Upper lobe of left lung (tissue), 4 donors: ENCODE measurements at regions not wholly inside any gene's neighbourhood (a gene's known extent, or its start where the extent isn't known, plus 50 kb on each side); places are given as distances from the start of the nearest gene placed in this dataset.

Experiments
- CTCF ChIP-seq, 6 experiments: fragments of 450-650 bp in 4 of 6; fragments of 200-600 bp in 2 of 6; sonication (generic) in 2 of 6; IDR thresholded peaks; one replicate each; pipeline ENCODE4 v1.5.1; 2016 to 2019; ENCODE audit warnings: antibody characterized with exemption in 6 of 6
- EP300 ChIP-seq, 4 donors: sonication (generic); formaldehyde crosslinking; IDR thresholded peaks; one replicate each; pipeline ENCODE4 v1.5.1; 2017; ENCODE audit warnings: antibody characterized with exemption in 4 of 4, control low read depth in 2 of 4
- POLR2A ChIP-seq, 4 donors: fragments of 450-650 bp; IDR thresholded peaks; one replicate each; pipeline ENCODE4 v1.5.1; 2016 to 2017; ENCODE audit warnings: antibody characterized with exemption in 4 of 4, mild to moderate bottlenecking in 2 of 4
- POLR2AphosphoS5 ChIP-seq, 2 donors: sonication (generic); formaldehyde crosslinking; IDR thresholded peaks; one replicate each; pipeline ENCODE4 v1.5.1; 2017; ENCODE audit warnings: antibody characterized with exemption in 2 of 2

GRCh38 chr1:148385371-148386030, 97.6 kb downstream of the PPIAL4G start:
- TF ChIP-seq CTCF (IDR thresholded peaks at IDR 0.05) (no peak), POLR2A (IDR thresholded peaks at IDR 0.05) (no peak), POLR2AphosphoS5 (IDR thresholded peaks at IDR 0.05) (no peak), EP300 (IDR thresholded peaks at IDR 0.05) (no peak)
